HG03097 (cell line): ENCODE measurements at regions not wholly inside any gene's neighbourhood (a gene's known extent, or its start where the extent isn't known, plus 50 kb on each side); places are given as distances from the start of the nearest gene placed in this dataset.

Source experiments
- ATAC-seq: cut with Tn5 transposase; IDR thresholded peaks from one replicate; pipeline ENCODE4 v1.9.1; 2021; ENCODE audit not compliant: unreplicated experiment, low FRiP score

DNA sequence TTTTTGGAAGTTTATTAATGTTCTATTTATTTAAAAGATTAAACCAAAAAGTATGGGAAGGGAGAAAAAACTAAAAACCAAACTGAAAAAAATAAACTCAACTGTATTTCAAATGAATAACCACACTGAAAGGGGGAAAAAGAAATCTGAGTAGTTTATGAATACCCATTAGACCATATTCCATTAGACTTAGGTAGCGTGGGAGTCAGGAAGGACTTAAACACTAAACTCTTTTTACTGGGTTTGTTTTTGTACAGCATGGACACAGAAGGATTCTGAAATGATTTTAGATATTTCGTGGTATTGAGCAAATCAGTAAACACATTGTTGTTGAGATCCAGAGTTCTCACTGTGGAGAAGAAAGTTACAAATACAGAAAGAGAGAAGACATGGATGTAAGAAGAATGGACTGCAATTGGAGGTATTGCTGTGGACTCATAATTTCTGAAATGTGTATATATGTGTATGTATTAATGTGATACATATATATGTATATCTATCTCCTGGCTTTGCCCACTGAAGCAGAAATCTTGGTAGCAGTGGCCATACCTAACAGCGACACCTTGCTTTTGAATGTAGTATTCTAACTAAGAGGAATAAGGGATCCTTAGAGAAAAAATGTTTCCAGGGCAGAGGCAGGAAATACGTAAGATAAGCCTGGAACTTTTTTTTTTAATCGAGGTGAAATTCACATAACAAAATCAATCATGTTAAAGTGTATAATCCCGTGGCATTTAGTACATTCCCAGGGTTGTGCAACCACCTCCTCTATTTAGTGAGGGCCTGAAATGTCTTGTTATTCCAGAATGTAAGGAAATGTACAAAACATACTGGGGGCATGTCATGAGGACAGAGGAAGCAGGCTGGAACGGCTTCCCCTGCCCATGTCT lies 228.8 kb downstream of the SMARCA2 start:
- no peak for ATAC-seq

- no peak for ATAC-seq
Measured at GRCh38 chr9:2247340-2247739, 232.2 kb downstream of the SMARCA2 start.

DNA sequence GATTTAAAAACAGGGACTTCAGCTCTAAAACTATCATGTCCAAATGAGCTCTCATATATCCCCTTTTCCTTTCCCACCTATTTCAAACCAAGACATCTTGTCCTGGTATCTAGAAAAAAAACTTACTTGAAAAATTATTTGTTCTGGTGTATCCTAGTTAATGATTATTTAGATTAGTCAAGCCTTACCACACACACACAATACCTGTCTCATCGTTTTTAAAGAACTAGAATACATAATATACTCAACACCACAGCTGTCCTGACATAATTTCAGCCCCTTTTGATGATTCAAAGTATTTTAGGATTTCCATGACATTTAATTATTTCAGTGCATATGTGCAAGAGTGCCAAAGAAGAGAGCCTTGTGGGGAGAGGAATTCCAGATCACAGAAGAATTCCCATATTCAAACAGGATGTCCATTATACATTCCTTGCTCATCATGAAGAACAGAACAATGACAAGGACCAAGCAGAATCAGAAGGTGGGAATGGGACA lies 233.7 kb downstream of the SMARCA2 start:
- ATAC-seq = no peak

DNA sequence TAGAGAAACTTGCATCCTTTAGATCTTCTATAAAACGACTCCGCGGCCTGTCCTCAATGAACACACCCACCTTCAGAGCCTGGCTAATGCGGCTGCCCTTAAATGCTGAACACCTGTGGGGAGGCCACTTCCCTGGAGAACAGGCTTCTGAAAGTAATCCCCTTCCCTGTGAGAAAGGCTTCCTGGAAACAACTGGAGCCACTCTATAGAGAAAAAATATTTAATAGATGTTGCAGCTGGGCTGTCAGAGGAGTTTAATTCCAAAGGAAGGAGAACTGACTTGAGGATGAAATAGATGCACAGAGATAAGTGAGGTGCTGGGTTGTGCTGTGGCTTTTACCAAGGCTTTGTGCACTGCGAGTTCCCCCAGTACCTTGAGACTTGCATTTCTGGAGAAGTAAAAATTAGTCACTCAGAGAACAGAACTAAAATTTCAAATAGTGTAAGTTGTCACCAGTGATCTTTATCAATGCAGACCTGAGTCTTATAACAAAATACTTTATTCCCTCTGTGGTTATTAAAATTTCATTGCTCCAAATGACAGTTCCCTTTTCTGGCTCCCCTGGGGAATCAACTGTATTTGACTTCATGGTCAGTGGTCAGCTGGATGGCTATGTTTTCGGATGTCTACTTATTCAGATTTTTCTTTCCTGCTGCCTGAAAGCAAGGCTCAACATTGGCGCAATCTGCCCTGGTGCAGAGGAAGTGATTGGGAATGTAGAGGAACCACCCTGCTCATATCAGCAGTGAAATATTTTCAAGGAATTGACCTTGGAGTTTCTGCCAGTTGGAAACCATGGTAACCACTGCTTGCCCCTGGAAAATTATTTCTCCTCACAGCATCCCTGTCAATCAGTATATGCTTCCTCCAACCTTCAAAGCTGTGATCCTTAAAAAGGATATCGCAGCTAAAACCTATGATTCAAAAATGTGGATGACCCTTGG lies 238.8 kb downstream of the SMARCA2 start:
- ATAC-seq = no peak

GRCh38 chr9:2255128-2255527 lies 240.0 kb downstream of the SMARCA2 start:
- no peak for ATAC-seq

DNA sequence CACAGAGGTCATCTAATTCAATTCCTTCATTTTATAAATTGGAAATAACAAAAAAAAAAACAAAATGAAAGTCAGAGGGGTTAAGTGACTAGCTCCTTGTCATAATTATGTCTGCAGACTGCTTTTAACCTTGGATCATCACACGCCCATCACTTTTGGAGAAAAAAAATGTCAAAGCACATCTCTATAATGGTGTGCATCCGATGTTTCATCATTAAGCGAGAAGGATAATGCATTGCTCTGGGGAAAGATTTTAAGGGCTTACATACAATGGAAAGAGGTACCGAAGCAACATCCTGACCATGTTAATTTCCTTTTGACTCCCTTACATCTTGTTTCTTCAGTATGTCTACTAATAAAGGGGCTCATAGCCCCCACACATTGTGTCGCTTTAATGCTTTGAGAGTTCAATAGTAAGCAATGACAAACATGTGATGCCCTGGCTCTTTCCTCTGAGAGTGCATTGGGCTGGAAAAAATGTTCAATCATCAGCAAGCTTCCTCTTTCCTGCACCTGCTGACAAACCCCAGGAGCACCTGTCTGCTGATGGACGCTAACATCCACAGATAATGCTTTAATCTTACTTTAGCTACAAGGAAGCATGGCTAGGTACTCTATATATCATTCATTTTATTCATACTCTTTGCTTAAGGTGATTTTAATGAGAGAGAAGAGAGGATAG lies 242.2 kb downstream of the SMARCA2 start:
- ATAC-seq = no peak

DNA sequence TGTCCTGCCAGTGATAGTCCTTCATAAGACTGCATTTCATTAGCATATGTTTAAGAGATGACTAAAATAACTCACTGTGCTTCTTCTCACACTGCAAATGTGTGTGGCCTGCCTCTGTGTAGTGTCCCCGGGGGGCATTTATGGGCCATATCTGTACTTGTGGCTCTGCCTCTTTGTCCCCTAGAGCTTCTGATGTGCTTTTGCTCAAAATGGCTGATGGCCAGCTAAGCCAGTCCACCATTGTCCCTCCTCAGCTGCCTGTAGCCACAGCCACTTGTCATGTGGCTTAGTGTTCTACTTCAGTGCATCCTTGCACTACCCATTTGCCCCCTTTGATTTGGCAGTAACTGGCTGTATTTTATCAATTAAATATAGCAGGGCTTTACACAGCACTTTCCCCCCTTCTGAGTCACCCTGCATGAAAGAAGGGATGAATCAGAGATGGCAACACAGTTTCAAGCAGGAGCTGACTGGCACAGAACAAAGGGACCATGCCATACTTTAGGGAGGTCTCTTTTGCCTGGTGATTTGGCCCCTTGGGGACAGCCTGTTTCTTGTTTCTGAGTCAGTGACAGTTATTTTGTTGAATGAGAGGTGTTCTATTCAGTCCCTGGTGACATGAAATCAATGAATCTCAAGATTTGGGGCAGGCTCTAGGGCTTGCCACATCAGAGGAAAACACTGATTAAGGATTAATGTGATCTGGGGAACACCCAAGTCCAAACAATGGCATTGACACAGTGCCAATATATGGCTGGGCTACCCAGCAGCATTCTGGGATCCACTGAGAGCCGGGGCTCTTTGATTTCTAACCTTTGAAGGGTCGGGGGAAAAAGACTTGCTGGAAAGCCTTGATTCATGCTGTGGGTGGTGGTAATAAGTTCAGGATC lies 245.5 kb downstream of the SMARCA2 start:
- ATAC-seq = no peak

- ATAC-seq = no peak
Measured at GRCh38 chr9:2261421-2262103, 246.4 kb downstream of the SMARCA2 start.

DNA sequence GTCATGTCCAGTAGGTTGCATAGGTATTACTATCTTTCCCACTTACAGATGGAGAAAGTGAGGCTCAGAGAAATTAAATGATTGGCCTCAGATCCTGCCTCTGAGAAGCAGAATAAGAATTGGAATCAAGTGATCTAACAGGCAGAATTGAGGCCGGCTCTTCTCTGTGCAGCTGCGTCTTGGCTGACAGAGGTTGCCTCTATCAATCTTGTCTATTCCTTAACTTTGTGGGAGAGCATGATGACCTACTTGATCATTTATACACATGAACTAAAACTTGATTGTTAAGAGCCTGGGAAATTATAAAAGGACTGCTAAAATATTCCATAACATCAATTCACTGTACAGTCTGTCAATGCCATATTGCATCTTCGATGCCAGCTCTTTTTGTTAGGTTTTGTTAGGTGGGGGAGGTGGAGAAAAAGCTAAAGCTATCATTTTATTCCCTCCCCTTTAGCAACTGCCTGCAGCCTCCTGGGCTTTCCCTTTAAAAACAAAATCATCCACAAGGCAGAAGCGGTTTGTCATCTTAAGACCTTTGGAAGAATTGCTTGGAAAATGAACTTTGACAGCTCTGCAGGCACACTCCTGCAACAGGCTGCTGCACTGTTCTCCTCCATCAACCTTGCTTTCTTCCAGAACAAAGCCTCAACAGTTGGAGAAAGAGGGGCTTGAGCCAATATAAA lies 247.4 kb downstream of the SMARCA2 start:
- ATAC-seq = no peak

- ATAC-seq = no peak
Measured at GRCh38 chr9:2263111-2263510, 248.0 kb downstream of the SMARCA2 start.

- ATAC-seq = no peak
Measured at GRCh38 chr9:2263665-2264064, 248.5 kb downstream of the SMARCA2 start.

DNA sequence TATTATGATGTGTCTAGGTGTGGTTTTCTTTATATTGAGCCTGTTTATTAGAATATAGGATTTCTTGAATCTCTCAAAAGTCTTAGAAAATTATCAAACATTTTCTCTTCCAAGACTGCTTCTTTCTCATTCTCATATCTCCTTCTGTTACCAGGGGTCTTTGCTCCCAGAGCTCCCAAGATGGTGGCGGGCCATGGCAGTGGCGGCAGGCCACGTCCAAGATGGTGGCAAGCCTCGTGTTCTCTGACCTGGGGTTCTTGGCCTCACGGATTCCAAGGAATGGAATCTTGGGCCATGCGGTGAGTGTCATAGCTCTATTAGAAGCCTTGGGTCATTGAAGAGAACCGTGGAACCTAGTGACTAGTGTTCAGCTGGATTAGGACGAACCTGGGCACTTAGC lies 248.9 kb downstream of the SMARCA2 start:
- no peak for ATAC-seq

DNA sequence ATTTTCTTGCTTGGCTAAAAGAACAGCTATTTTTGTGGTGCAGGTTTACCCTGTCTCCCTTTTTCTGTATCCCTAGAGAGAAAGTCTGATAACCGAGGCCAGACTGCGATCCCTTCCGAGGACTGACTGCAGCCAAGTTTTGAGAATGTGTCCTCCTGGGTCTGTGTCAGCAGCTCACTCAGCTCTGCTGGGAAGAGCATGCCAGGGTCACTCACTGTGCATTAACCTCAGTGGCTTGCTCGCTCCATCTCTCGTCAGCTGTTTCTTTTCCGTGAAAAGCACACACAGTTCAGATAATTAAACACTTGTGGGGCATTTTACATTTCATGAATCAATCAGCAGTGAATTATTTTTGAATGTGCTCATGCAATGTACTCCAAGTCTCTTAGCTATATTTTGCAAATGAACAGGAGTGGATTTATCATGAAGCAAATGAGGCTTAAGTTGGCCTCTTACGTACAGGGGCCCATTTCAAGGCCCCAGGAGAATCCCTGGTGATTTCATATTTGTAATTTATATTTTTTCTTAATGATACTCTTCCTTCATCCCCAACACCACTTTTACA lies 252.1 kb downstream of the SMARCA2 start:
- ATAC-seq = no peak

GRCh38 chr9:2269778-2270177 lies 254.6 kb downstream of the SMARCA2 start:
- ATAC-seq = no peak

DNA sequence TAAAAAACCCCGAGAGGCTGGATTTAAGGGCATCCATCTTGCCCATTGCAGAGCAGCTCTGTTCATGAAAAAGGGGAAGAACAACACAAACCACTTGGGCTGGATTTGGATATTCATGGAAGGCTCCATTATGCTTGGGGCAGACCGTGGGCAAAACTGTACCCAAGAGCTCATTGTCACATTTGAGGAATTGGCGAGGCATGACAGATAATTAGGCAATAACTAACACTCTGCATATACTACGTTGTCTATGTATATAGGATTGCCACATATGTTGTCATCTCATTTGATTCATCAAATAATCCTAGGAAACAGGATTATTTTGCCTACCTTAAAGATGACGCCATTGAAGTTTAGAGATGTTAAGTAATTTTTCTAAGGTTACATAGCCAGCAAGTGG lies 255.4 kb downstream of the SMARCA2 start:
- ATAC-seq = no peak

GRCh38 chr9:2271426-2271825 lies 256.3 kb downstream of the SMARCA2 start:
- no peak for ATAC-seq

GRCh38 chr9:2274762-2275161 lies 259.6 kb downstream of the SMARCA2 start:
- ATAC-seq = no peak

- ATAC-seq = no peak
Measured at GRCh38 chr9:2276296-2276695, 261.1 kb downstream of the SMARCA2 start.
